ENCODE measurements at regions not wholly inside any gene's neighbourhood (a gene's known extent, or its start where the extent isn't known, plus 50 kb on each side); places are given as distances from the start of the nearest gene placed in this dataset.

DNA sequence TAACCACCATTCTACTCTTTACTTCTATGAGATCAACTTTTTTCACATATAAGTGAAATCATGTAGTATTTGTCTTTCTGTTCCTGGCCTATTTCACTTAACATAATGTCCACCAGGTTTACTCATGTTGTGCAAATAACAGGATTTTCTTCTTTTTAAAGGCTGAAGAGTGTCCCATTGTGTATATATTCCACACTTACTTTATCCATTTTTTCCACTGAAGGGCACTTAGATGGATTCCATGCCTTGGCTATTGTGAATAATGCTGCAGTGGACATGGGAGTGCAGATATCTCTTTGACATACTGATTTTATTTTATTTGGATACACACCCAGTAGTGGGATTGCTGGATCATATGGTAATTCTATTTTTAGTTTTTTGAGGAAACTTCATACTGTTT is 181.1 kb upstream of the HMGA2 start:
- H3K4me3 ChIP-seq = no peak overlapping the region
- no peaks in the 10 kb centered on the region for H3K36me3 ChIP-seq
- intact Hi-C loops (cut with DNase I) = no loop called here
- ATAC-seq (no peak), DNase-seq (no peak)
- TF ChIP-seq, protein P1, sequence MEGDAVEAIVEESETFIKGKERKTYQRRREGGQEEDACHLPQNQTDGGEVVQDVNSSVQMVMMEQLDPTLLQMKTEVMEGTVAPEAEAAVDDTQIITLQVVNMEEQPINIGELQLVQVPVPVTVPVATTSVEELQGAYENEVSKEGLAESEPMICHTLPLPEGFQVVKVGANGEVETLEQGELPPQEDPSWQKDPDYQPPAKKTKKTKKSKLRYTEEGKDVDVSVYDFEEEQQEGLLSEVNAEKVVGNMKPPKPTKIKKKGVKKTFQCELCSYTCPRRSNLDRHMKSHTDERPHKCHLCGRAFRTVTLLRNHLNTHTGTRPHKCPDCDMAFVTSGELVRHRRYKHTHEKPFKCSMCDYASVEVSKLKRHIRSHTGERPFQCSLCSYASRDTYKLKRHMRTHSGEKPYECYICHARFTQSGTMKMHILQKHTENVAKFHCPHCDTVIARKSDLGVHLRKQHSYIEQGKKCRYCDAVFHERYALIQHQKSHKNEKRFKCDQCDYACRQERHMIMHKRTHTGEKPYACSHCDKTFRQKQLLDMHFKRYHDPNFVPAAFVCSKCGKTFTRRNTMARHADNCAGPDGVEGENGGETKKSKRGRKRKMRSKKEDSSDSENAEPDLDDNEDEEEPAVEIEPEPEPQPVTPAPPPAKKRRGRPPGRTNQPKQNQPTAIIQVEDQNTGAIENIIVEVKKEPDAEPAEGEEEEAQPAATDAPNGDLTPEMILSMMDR (IDR thresholded peaks at IDR 0.05) = no peak
- no peaks in the 10 kb centered on the region for H3K9me3 ChIP-seq
- H3K4me1 ChIP-seq = no peaks in the 10 kb centered on the region
- H3K27ac ChIP-seq = no peak overlapping the region
- H3K27me3 ChIP-seq (ENCODE audit: low read depth) = peaks cover 22% of the 10 kb centered on the region

DNA sequence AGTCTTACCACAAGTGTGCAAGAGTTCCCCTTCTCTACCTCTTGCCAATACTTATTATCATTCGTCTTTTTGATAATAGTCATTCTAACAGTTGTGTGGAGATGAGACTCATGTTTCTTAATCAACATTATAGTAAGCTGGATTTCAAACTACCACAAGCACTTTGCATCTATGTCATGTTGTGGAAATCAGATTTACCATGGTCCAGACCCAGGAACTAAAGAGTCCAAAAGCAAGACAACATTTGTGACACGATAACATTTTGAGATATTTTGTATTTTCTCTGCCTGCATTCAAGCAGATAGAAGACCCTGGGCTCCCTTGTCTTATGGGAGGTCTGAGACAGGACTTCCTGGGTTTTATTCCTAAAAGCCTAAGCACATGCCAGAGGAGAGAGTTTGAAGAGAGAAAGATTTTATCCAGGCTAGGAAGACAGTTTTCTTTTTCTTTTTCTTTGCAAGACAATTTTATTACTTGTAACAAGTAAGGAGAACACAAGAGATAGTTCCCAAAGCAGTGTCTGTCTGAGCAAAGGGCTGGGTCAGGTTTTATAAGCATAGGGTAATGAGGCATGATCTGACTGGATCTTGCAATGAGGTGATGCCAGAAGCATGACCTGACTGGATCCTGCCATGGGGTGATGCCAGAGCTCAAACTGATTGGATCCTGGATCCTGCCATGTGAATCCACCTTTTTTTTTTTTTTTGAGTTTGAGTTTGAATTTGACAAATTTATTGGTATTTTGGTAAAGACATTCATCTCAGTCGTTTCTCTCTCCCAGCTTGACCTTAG is 180.5 kb upstream of the HMGA2 start:
- Histone ChIP-seq H3K36me3 (no peaks in the 10 kb centered on the region), H3K4me3 (no peak overlapping the region), H3K27me3 (ENCODE audit: low read depth) (peaks cover 22% of the 10 kb centered on the region), H3K4me1 (no peaks in the 10 kb centered on the region), H3K27ac (no peak overlapping the region), H3K9me3 (no peaks in the 10 kb centered on the region)
- ATAC-seq = no peak
- DNase-seq = no peak
- intact Hi-C loops (cut with DNase I) = no loop called here
- TF ChIP-seq, protein P1 (IDR thresholded peaks at IDR 0.05) = no peak

GRCh38 chr12:65646127-65646643 is 178.1 kb upstream of the HMGA2 start:
- Histone ChIP-seq H3K27ac (no peak overlapping the region), H3K9me3 (no peaks in the 10 kb centered on the region), H3K36me3 (no peaks in the 10 kb centered on the region), H3K4me3 (no peak overlapping the region), H3K4me1 (no peaks in the 10 kb centered on the region), H3K27me3 (ENCODE audit: low read depth) (peaks cover 22% of the 10 kb centered on the region)
- DNase-seq (no peak), ATAC-seq (no peak)
- TF ChIP-seq, protein P1 (IDR thresholded peaks at IDR 0.05) = no peak
- intact Hi-C loops (cut with DNase I) = no loop called here

GRCh38 chr12:65647074-65647473 is 177.2 kb upstream of the HMGA2 start:
- Histone ChIP-seq H3K27me3 (ENCODE audit: low read depth) (peaks cover 18% of the 10 kb centered on the region), H3K27ac (no peak overlapping the region), H3K4me3 (no peak overlapping the region), H3K4me1 (no peaks in the 10 kb centered on the region), H3K9me3 (no peaks in the 10 kb centered on the region), H3K36me3 (no peaks in the 10 kb centered on the region)
- DNase-seq (no peak), ATAC-seq (no peak)
- TF ChIP-seq, protein P1 (IDR thresholded peaks at IDR 0.05) = no peak
- intact Hi-C loops (cut with DNase I) = no loop called here

DNA sequence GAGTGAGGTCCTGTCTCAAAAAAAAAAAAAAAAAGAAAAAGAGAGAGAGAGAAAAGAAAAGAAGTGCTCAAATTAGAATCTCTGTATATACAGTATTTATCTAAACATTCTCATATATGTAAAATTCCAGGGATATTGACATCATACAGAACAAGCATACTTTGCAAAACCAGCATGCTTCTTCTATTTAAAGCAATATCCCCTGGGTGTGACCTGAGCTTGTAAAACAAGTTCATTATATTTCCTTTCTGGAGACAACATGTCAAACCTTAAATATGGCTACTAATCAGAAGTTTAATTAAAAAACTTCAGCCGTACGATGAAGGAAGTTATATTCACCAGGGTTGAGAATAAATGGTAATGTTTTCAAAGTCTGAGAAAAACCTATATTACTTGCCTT is 175.8 kb upstream of the HMGA2 start:
- DNase-seq = no peak
- intact Hi-C loops (cut with DNase I) = no loop called here
- Histone ChIP-seq H3K4me3 (no peak overlapping the region), H3K27me3 (ENCODE audit: low read depth) (peaks cover 17% of the 10 kb centered on the region), H3K4me1 (no peaks in the 10 kb centered on the region), H3K27ac (no peak overlapping the region), H3K36me3 (no peaks in the 10 kb centered on the region), H3K9me3 (no peaks in the 10 kb centered on the region)
- ATAC-seq = no peak
- TF ChIP-seq, protein P1 (IDR thresholded peaks at IDR 0.05) = no peak

All from lower lobe of right lung (tissue), 2 donors.